ENCODE measurements at regions not wholly inside any gene's neighbourhood (a gene's known extent, or its start where the extent isn't known, plus 50 kb on each side); places are given as distances from the start of the nearest gene placed in this dataset.

DNA sequence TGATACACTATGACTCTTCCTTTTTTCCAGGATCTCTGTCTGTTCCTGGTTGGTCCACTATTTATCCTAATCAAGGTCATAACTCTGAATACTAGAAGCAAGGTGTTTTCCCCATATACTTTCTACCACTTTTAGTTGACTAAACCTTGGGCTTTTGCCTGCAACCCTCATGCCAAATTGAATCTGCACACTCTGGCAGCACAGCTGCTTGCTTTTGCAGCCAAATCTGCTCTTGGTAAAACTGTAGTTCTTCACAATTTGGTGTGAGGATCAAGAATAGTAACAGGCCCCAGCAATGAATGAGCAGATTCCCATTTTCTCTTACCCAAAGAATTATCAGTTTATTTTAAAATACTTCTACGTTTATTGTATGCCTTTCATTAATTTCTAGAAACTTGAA is 586.5 kb upstream of the CNTN5 start:
- Histone ChIP-seq H2BK20ac (ENCODE audit: low read depth, low read length) (no peak overlapping the region), H4K91ac (ENCODE audit: insufficient read depth, low read depth, low read length) (no peak overlapping the region), H2BK120ac (ENCODE audit: low read depth, low read length) (no peak overlapping the region), H3K23ac (ENCODE audit: low read depth, low read length) (no peak overlapping the region), H3K27me3 (ENCODE audit: control insufficient read depth, insufficient read depth, low read length) (no peaks in the 10 kb centered on the region), H2AFZ (replicated peaks; ENCODE audit: low read length, poor library complexity) (no peak overlapping the region), H3K56ac (ENCODE audit: extremely low read depth, insufficient read depth, low read length) (no peak overlapping the region), H3K9me3 (ENCODE audit: control insufficient read depth, insufficient read depth, low read length) (0 out of 2 replicates have a peak, but pooled peaks cover 5% of the 10 kb centered on the region), H4K20me1 (ENCODE audit: insufficient read depth, low read length) (no peaks in the 10 kb centered on the region), H2BK5ac (ENCODE audit: low read depth, low read length, poor library complexity, severe bottlenecking) (no peak overlapping the region), H3K14ac (replicated peaks; ENCODE audit: low read depth, low read length) (no peak overlapping the region), H3K79me1 (ENCODE audit: low read depth in 1 of 2, low read length in 2 of 2) (no peaks in the 10 kb centered on the region), H2BK15ac (ENCODE audit: low read depth, low read length) (no peak overlapping the region), H4K5ac (ENCODE audit: low read depth, low read length) (no peak overlapping the region), H3K4me3 (ENCODE audit: insufficient read depth, low read depth, low read length) (no peak overlapping the region), H3K9ac (ENCODE audit: low read depth, low read length) (no peak overlapping the region), H4K8ac (ENCODE audit: low read depth in 2 of 2, low read length in 2 of 2) (no peak overlapping the region), H3K27ac (ENCODE audit: insufficient read depth, low read length) (no peak overlapping the region), H2AK5ac (ENCODE audit: low read depth, low read length) (no peak overlapping the region), H3K18ac (ENCODE audit: low read depth, low read length) (no peak overlapping the region), H3K4me1 (ENCODE audit: control insufficient read depth, insufficient read depth, low read length) (no peaks in the 10 kb centered on the region), H2AK9ac (replicated peaks; ENCODE audit: low read depth, low read length, poor library complexity) (no peak overlapping the region), H3K4ac (ENCODE audit: low read depth, low read length) (no peak overlapping the region), H3K4me2 (ENCODE audit: low read depth, low read length) (no peak overlapping the region), H3K36me3 (ENCODE audit: control insufficient read depth, insufficient read depth, low read length) (no peaks in the 10 kb centered on the region), H3K9me1 (ENCODE audit: insufficient read depth, low read length) (no peaks in the 10 kb centered on the region)
- TF ChIP-seq SMC3 (IDR thresholded peaks at IDR 0.05; ENCODE audit: low read depth, low read length) (no peak), CHD1 (IDR thresholded peaks at IDR 0.05; ENCODE audit: low read depth, low read length) (no peak), MAFK (IDR thresholded peaks at IDR 0.05; ENCODE audit: low read depth, low read length) (no peak), MAZ (IDR thresholded peaks at IDR 0.05; ENCODE audit: borderline replicate concordance, low read depth, low read length) (no peak), CTCF (conservative IDR thresholded peaks at IDR 0.05; ENCODE audit: low read depth, low read length) (no peak), USF2 (IDR thresholded peaks at IDR 0.05; ENCODE audit: low read depth, low read length) (no peak), NFE2L2 (IDR thresholded peaks at IDR 0.05; ENCODE audit: low read depth, low read length) (no peak), FOS (IDR thresholded peaks at IDR 0.05; ENCODE audit: low read depth, low read length) (no peak), BHLHE40 (IDR thresholded peaks at IDR 0.05; ENCODE audit: low read depth, low read length) (no peak), POLR2A (IDR thresholded peaks at IDR 0.05; ENCODE audit: low read depth, low read length) (no peak)
- BruUV-seq (replicated peaks): no TSS peak
- in situ Hi-C loops (cut with MboI; ENCODE audit: low sequenced_read_pairs) (no loop called here), dilution Hi-C loops (cut with HindIII; ENCODE audit: low sequenced_read_pairs, unreplicated experiment) (no loop called here), intact Hi-C loops (cut with micrococcal nuclease) (no loop called here)
- CTCF ChIA-PET: no interaction called here
- POLR2A ChIA-PET (ENCODE audit: unreplicated experiment): no interaction called here
- ATAC-seq (ENCODE audit: low read depth): no peak
- DNase-seq: no peak
- no CpG with 5 or more reads among the region's 1 CpG for WGBS, 2 experiments (ENCODE audit: extremely low coverage in 2 of 2, insufficient read length in 1 of 2)

Measured in IMR-90 (cell line).